ENCODE measurements at regions not wholly inside any gene's neighbourhood (a gene's known extent, or its start where the extent isn't known, plus 50 kb on each side); places are given as distances from the start of the nearest gene placed in this dataset.
A peak's percentile ranks its signal among the peaks of the same experiment; 100 is the strongest.

DNA sequence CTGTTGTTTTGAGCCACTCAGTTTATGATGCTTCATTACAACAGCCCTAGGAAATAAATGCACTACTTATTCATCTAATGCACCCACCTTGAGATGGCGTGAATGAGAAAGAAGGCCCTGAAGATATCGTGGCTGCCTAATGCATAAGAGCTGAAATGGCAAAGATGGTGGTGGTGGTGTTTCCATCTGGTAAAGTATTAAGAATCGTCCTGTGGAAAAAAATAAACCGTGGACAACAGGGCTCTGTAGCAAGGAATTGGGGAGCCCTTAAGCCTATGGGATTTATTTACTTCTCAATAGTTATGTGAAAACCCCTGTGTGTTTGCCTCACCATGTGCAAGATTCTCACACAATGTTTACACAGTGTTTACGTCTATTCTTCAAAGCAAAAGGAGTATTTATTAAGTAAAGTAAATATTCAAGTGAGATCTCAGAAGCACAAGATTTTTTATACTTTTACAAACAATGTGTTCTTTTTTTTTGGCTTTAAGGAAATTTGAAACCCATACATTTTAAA, 1555.2 kb upstream of the FLRT2 start:
- DNase-seq: no peak

DNA sequence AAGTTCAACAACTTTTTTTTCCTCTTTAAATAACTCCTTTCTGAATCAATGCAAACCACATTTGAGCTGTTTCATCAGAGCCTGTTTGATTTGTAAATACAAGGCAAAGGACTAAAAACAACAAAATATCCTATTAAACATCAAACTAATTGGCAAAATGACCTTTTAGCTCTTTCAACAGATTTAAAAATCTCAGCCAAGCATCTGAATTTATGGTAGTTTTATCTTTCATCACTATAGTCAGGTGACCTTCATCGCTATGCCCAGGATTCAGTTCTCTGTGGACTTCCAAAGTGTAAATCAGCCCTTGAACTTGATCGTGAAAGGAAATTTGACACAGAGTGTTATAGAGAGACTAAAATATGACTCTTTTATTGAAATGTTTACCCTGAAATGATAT, 1554.5 kb upstream of the FLRT2 start:
- DNase-seq: no peak

DNA sequence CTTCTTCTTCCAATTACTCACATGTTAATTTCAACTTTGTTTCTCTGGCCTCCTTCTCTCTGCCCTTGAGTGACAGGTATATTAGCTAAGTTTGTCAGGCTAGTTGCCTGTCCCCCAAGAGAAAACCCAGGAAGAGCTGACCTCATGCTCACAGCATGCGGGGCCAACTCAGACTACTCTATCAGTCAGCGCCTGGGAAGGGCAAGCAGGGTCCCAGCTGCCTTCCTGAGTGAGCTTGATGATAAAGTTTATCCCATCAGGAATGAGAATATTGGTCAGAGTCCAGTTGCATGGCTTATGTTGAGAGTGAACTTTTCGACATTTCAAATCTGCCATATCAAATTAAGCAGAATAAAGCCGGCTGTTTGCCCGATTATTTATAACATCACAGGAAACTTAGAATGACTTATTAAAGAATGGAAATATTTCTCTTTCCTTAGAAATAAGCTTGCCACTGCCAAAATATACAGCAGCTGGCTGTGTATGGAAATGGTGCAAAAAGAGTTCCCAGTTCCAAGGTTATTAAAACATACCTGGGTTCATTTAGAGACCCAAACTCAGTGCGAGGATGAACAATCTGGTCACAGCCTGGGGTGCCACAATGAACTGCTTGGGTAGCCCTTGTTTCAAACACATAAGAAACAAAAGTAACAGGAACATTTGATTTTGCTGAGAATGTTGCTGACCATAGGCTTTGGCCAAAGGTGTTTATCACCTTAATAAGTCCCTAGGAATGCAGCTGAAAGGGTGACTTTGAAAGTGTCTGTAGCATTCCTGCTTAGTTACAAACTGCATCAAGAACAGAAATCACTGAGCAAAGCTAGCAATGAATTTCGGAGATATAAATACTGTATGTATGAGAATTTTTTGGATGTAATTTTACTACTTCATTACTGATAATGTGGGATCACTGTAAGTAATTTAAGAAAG, 1553.8 kb upstream of the FLRT2 start:
- DNase-seq: no peak

DNA sequence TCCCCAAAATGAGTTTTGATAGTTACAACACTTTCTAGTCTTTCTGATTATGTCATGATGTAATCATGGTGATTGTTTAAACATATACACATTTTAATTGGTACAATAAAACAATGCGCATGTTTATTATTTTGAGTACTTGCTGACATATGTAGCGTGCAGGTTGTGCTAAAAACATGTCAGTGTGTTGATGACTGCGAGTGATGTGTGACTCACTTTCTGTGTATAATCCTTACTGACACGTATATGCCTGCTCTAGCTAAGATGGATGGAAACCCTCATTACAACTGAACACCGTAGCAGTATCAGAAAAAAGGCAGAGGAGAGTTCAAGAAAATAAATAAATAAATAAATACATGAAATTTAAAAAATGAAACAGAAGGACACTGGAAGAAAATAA, 1552.4 kb upstream of the FLRT2 start:
- no peak for DNase-seq

DNA sequence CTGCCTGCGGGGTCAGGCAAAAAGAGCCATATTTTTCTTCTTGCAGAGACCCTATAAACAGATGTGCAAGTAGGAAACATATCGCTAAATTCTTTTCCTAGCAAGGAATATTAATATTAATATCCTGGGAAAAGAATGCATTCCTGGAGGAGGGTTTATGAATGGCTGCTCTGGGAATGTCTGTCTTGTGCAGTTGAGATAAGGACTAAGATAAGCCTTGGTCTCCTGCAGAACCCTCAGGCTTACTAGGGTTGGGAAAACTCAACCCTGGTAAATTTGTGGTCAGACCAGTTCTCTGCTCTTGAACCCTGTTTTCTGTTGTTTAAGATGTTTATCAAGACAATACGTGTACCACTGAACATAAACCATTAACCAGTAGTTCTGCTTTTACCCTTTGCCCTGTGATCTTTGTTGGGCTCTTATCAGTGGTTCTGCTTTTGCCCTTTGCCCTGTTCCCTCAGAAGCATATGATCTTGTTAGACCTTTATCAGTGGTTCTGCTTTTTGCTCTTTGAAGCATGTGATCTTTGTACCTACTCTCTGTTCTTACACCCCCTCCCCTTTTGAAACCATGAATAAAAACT, 1548.2 kb upstream of the FLRT2 start:
- DNase-seq: peak in 1 of 2 donors; percentile 19

DNA sequence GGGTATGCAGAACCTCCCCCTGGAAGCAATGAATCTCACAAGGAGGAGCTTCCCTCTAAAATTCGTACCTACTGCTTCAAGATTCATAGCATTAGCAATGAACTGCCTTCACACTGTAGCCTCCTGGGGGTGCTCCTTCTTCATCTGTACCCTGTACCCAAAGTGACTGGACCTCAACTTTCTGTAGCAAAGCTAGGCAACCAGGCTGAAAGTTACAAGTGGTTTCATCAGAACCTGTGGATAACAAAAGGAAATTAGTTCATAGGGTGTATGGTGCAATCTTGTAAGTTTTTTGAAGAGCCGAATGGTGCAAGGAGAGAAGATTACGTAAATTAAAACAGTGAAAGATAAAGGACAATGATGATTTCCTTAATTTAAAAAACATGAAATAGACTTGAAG, 1541.7 kb upstream of the FLRT2 start:
- peak in 1 of 2 donors; percentile 19 for DNase-seq

DNA sequence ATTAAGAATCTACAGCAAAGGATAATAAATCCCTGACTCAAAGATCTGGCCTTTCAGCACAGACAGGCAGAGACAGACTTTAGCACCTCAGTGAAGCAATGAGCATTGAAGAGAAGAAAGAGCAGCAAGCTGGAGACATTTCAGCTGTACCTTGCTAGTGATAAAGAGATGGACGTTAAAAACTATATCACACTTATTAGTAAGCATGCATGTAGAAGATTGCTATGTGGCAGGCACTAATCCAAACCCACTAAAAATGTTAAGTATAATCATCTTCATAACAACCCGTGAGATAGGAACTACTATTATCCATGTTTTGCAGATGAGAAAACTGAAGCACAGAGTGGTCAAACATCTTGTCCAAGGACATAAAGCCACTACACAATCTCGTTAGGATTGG, 1538.3 kb upstream of the FLRT2 start:
- DNase-seq: no peak

DNA sequence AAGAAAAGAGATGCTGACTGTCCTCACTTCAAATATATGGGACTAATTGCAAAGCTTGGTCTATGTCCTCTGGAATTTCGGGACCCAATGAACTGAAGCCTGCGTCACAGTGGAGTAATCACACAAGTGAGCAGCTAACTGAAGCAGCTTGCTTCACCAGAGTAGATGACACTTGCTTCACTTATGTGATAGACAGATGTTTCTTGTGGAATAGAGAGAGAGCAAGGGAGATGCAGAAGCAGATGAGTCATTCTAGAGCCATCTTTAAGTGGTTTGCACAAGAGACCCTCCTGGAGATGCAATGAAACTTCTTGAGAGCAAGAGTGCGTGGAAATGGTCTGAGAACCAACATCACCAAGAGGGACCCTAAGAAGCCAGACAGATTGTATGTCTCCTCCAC, 1537.1 kb upstream of the FLRT2 start:
- DNase-seq: no peak

DNA sequence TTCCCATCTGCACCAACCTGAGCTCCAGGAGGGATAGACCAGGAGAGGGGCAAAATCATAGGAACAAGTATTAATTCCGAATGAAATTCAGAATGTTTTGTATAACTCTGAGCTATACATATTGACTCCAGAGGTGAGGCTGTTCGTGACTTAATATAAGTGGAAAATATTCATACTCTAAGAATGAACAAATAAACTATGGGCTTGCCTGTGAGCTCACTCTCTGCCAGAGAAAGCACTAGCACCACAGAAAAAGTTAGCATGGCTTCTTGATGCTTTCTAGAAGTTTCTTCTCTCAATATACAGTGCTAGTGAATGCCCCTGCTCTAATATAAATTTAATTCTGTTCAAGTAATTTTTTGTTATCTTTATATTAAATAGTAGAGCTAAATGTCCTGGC, 1536.4 kb upstream of the FLRT2 start:
- no peak for DNase-seq

DNA sequence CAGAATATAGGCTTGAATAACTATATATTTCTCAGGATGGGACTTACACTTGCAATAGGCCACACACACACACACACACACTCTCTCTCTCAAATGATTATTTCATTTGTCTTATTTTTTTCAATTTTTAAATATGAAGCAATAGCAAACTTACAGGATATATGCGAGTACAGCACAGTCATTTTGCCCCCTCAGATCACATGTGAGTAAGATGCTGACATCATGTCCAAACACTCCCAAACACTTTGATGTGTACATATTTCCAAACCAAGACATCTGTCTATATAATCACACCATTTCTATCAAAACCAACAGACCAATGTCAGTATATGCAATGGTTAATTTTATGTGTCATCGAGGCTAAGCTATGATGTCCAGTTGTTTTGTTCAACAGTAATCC, 1535.9 kb upstream of the FLRT2 start:
- no peak for DNase-seq

DNA sequence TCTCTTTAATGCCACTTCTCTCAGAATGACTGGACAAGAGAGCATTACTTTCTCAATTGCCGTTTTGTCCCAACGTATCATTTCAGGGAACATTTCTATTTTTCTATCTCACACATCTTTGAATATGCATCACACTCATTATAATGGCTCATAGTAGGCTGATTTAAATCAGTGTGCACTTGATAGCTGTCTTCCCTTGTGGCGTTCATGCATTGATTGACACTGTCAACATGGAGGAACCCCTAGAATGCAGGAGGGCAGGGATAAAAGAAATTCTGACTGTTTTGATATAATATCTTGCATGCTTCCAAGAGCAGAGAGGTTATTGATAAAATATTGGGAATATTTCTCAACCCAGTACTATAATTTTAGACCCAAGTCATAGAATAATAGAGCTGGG, 1528.9 kb upstream of the FLRT2 start:
- no peak for DNase-seq

DNA sequence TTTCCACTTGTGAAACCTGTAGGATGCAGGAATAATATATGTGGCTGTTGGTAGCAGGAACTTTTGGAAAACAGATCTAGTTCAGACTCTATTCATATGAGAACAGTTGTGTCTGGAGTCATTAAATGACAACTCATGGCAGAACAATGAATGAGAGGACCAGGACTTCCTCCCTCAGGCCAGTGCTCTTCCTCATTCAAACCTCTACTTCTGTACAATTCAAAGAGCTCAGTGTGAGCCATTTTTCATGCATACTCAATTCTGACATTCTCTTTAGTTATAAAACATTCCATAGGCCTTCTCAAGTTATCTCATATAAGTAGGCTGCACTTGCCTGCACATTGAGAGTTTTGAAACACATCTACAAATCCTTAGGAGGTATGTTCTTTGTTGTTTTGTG, 1526.6 kb upstream of the FLRT2 start:
- DNase-seq: no peak

DNA sequence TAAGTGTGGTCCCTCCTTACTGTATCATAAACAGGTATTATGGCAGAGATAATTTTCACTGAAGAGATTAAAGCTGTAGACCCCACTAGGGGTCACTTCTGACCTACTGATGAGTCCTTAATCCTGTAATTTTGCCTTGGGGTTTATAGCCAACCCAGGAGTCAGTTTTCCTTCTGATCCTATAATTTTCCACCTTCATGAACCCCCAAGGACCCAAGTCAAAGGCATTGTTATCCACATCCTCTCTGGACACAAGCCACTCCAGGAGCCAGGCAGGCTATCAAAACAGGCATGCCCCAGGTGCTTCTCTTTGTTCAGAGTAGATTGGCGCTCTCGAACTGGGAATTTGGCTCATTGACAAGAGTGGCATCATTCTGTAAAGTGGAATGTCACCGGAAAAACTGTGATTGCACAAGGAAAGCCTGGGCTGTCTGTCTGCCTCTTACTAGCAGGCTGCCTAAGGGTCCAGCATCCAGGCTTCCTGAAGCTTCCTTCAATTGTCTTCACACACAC, 1523.2 kb upstream of the FLRT2 start:
- no peak for DNase-seq

DNA sequence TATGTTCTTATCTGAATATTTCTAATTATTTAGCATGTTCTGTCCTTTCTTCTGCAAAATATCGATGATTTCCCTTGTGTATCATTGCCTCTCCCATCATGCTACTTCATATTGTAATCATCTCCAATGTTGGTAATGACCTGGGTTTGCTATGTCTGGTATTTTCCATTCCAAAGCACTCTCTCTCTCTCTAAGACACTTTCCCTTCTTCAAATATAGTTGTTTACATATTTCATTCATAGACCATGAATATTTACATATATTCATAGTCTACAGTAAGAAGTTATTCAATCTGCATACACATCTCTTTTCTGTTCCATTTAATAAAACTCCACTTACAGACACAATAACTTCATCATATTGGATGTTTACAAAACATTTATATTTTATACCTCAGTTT, 1516.5 kb upstream of the FLRT2 start:
- DNase-seq: no peak

DNA sequence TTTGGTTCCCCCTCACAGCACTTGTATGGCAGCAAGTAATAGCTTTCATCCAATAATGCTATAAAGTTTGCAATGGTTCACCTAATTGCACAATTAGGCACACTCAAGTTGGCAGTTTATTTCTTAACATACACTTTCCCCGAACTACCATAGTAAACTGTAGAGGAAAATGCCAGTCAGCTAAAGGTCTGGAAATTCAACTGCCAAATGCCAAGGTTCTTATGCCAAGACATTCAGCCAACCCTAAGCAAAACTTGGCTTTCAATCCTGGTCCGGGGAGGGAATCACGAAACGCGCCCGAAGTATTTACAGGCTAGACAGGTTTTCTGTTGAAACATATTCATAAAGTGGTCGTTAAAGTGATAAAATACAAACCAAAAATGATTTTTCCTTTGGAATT, 1512.4 kb upstream of the FLRT2 start:
- no peak for DNase-seq

DNA sequence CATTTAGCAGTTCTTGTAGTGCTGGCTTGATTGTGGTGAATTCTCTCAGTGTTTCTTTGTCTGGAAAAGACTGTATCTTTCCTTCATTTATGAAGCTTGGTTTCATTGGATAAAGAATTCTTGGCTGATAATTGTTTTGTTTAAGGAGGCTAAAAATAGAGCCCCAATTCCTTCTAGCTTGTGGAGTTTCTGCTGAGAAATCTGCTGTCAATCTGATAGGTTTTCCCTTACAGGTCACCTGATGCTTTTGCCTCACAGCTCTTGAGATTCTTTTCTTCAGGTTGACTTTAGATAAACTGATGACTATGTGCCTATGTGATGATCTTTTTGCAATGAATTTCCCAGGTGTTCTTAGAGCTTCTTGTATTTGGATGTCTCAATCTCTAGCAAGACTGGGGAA, 1508.5 kb upstream of the FLRT2 start:
- DNase-seq: no peak

DNA sequence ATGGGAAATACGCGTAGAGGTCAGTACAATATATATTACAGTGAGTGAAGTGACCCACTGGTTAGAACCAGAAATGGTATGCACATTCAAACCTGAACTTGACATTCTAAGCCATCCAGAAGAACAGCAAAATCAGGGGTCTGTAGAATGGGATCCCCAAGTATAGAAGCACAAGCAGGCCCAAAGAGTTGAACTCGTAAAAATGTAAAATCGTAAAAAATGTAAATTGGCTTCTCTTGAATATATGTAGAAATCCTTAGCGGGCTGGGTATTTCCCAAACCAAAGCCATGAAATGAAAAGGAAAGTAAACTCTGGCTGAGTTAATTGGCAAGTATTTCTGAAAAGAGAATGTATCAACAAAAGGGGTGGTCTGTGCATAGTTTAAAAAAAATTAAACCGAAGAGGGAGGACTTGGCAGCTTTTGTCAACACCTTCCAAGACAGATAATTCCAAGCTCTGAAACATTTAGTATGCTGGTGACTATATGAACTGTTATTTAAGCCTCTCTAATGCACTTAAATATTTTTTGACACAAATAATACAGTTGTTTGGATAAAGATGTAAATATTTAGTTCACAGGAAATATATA, 1505.6 kb upstream of the FLRT2 start:
- no peak for DNase-seq

DNA sequence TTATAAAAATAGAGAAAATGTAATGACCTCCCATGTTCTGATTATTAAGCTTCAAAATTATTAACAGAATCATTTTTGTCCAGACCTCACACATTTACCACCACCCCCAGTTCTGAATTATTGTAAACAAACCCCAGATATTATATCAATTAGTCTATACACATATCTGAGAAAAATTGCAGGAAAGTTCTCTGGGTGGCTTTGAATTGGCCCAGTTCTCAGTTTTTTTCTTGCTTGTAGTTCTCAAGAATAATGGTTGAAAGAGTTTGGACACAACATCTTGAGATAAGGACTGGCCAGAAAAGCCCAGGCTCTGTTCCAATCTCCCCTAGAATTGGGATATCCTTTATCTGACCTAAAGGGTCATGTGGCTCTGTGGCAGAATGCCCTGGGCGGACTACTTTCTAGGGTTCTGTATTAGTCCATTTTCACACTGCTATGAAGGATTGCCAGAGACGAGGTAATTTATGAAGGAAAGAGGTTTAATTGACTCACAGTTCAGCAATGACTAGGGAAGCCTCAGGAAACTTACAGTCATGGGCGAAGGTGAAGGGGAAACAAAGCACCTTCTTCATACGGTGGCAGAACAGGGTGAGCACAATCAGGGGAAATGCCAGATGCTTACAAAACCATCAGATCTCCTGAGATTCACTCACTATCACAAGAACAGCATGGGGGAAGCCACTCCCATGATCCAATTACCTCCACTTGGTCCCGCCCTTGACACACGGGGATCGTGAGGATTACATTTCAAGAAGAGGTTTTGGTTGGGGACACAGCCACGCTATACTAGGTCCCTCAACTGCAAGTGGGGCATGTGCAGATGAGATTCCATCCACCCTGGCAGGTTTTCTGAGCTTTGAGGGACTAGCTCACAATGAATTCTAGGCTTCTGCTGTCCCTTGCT, 1504.6 kb upstream of the FLRT2 start:
- no peak for DNase-seq

DNA sequence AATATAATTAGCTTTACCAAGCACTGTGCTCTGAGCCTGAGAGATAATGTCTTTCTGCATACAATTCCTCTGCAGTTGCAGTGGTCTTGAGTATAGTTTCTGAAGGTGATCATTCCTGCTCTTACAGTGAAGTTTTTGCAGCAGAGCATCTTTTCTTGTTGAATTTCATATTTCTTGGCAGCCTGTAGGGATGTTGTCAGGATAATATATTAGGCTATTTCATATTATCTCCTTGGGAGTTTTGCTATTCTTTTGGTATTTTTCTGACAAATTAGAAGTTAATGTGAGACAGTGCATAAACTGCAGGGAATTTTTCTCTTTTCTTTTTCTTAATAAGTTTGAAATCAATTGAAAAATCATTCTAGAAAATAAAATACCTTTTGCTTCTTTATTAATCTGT, 1502.6 kb upstream of the FLRT2 start:
- no peak for DNase-seq

DNA sequence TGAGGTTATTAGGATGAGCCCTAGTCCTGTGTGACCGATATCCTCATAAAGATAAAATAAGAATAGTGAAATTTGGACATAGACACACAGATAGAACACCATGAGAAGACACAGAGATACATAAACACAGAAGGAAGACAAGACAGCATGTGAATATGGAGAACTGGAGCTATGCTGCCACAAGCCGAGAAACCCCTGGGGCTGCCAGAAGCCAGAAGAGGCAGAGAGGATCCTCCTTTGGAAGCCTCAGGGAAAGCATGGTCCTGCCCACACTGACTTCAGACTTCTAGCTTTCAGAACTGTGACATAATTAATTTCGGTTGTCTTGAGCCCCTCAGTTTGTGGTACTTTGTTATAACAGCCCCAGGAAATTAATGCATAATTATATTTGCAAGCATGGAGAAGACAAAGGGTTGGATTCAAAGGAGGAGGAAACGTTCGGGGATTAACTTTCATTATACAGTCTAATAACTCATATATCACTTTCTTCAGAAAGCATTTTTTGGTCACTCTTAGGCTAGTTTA, 1501.8 kb upstream of the FLRT2 start:
- no peak for DNase-seq

DNA sequence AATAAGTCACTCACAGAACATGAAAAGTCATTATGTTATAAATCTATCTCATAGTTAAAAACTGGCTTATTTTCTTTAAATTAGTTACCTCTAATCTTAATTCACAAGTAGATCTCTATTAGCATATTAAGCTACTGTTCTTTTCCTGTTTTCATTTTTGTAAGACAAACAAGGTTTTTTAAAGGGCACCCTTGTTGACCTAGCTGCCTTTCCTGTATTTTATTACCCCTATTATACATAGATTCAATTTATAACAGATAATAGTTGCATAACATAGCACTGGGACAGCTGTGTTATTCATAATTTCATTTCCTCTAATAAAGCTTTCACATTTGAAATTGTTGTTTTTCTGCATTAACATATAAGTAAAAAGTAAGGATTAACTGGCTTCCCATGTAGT, 1500.7 kb upstream of the FLRT2 start:
- DNase-seq: no peak

DNA sequence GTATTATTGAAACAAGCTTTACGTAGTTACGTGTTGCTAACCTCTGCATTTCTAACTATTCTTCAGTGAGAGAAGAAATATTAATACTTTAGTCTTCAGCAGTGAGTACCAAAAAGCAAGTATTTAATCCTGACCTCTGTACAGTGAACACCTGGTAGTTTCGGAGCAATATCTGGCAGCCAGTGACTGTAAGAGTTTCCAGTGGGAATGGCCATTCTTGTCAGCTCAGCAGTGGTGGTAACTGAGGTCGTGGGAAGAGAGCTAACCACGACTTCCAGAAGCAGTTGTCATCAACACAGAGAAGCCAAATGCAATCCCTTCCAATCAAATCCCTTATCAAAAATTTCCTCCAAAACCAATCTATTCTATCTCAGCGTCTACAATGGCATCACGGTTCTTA, 1500.2 kb upstream of the FLRT2 start:
- no peak for DNase-seq

Data from inflammatory macrophage (primary cell).